ENCODE measurements at regions not wholly inside any gene's neighbourhood (a gene's known extent, or its start where the extent isn't known, plus 50 kb on each side); places are given as distances from the start of the nearest gene placed in this dataset.

GRCh38 chr2:149953627-149954026 lies 366.1 kb upstream of the MMADHC start:
- POLR2A ChIA-PET (ENCODE audit: unreplicated experiment): no interaction called here
- Histone ChIP-seq H3K4me3 (no peak overlapping the region), H4K20me1 (ENCODE audit: insufficient read depth) (no peaks in the 10 kb centered on the region), H3K27ac (no peak overlapping the region), H3K9me3 (ENCODE audit: insufficient read depth, low read depth) (no peaks in the 10 kb centered on the region), H3K36me3 (ENCODE audit: low read depth) (no peaks in the 10 kb centered on the region), H3K9me2 (ENCODE audit: insufficient read depth) (no peaks in the 10 kb centered on the region), H3F3A (ENCODE audit: insufficient read depth, low read depth) (no peaks in the 10 kb centered on the region), H3K4me1 (replicated peaks; ENCODE audit: insufficient read depth) (no peaks in the 10 kb centered on the region), H2AFZ (no peak overlapping the region), H3K79me2 (ENCODE audit: low read depth) (no peaks in the 10 kb centered on the region), H3K4me2 (no peak overlapping the region), H3K27me3 (ENCODE audit: insufficient read depth, low read depth) (no peaks in the 10 kb centered on the region)
- intact Hi-C loops (cut with micrococcal nuclease; ENCODE audit: unreplicated experiment): no loop called here
- no TSS peak for BruUV-seq (replicated peaks)
- DNase-seq: no peak
- TF ChIP-seq EZH2 (IDR thresholded peaks at IDR 0.05; ENCODE audit: low read depth) (no peak), CTCF (conservative IDR thresholded peaks at IDR 0.05) (no peak)
- CTCF ChIA-PET: no interaction called here

DNA sequence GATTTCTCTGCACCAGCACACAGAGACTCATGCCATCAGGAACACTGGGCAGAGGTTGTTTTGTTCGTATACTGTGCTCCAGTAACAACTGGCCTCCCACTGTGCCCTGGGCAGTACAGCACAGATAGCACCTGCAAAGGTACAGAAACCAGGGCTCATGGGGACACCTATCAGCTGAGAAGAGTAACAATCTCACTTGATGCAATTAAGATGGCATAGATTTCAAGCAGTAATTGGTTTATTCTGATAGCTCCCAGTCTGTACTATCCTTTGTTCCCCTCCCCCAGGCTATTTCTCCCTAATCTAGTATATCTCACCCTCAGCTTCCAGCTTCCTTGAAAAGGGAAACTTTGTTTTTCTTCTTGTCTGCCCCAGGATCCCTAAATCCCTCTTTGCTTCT lies 343.9 kb upstream of the MMADHC start:
- Histone ChIP-seq H3K9me2 (ENCODE audit: insufficient read depth) (no peaks in the 10 kb centered on the region), H3K4me2 (no peak overlapping the region), H3K79me2 (ENCODE audit: low read depth) (no peaks in the 10 kb centered on the region), H3K4me3 (no peak overlapping the region), H3K27ac (no peak overlapping the region), H4K20me1 (ENCODE audit: insufficient read depth) (no peaks in the 10 kb centered on the region), H3K27me3 (ENCODE audit: insufficient read depth, low read depth) (no peaks in the 10 kb centered on the region), H3K9me3 (ENCODE audit: insufficient read depth, low read depth) (no peaks in the 10 kb centered on the region), H3K36me3 (ENCODE audit: low read depth) (no peaks in the 10 kb centered on the region), H3F3A (ENCODE audit: insufficient read depth, low read depth) (no peaks in the 10 kb centered on the region), H3K4me1 (replicated peaks; ENCODE audit: insufficient read depth) (no peaks in the 10 kb centered on the region), H2AFZ (no peak overlapping the region)
- intact Hi-C loops (cut with micrococcal nuclease; ENCODE audit: unreplicated experiment): no loop called here
- DNase-seq: no peak
- ChIA-PET CTCF (no interaction called here), POLR2A (ENCODE audit: unreplicated experiment) (no interaction called here)
- no peak for TF ChIP-seq CTCF (conservative IDR thresholded peaks at IDR 0.05)
- no peak for TF ChIP-seq EZH2 (IDR thresholded peaks at IDR 0.05; ENCODE audit: low read depth)
- no TSS peak for BruUV-seq (replicated peaks)

- BruUV-seq (replicated peaks): no TSS peak
- Histone ChIP-seq H3K4me1 (replicated peaks; ENCODE audit: insufficient read depth) (no peaks in the 10 kb centered on the region), H3K9me2 (ENCODE audit: insufficient read depth) (no peaks in the 10 kb centered on the region), H4K20me1 (ENCODE audit: insufficient read depth) (no peaks in the 10 kb centered on the region), H3K27ac (no peak overlapping the region), H2AFZ (no peak overlapping the region), H3K36me3 (ENCODE audit: low read depth) (no peaks in the 10 kb centered on the region), H3K4me2 (no peak overlapping the region), H3K9me3 (ENCODE audit: insufficient read depth, low read depth) (no peaks in the 10 kb centered on the region), H3K79me2 (ENCODE audit: low read depth) (no peaks in the 10 kb centered on the region), H3F3A (ENCODE audit: insufficient read depth, low read depth) (no peaks in the 10 kb centered on the region), H3K27me3 (ENCODE audit: insufficient read depth, low read depth) (no peaks in the 10 kb centered on the region), H3K4me3 (no peak overlapping the region)
- no peak for DNase-seq
- ChIA-PET POLR2A (ENCODE audit: unreplicated experiment) (no interaction called here), CTCF (no interaction called here)
- TF ChIP-seq EZH2 (IDR thresholded peaks at IDR 0.05; ENCODE audit: low read depth): no peak
- no peak for TF ChIP-seq CTCF (conservative IDR thresholded peaks at IDR 0.05)
- intact Hi-C loops (cut with micrococcal nuclease; ENCODE audit: unreplicated experiment): no loop called here
Measured at GRCh38 chr2:149928011-149928410, 340.4 kb upstream of the MMADHC start.

Measured in PC-9 (cell line).